ENCODE measurements at regions not wholly inside any gene's neighbourhood (a gene's known extent, or its start where the extent isn't known, plus 50 kb on each side); places are given as distances from the start of the nearest gene placed in this dataset.
"Not testable (repeated sequence)": the region's sequence is repeated elsewhere in the genome, so short reads cannot be mapped to it uniquely, and the experiment has no call there.

- DNase-seq (ENCODE audit: low read depth in 2 of 2) = no peak
Observed at GRCh38 chr18:995629-996028, 91.0 kb downstream of the ADCYAP1 start.

DNA sequence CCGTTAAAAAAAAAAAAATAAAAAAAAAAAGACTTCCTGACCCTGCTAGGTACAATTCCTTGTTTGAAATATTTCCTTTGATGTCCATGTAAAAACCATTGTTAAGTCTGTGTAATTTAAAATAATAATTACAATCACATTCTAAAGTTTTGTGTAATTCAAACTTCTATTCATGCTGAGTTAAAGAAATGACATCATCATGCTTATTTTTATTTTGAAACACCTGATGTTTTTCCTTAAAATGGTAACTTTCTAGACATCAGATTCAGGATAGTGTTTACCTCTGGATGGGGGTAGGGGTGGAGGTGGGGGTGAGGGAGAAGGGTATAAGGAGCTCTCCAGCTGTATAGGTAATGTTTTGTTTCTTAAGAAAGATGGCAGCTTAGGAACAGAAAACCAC lies 92.8 kb downstream of the ADCYAP1 start:
- DNase-seq (ENCODE audit: low read depth in 2 of 2) = no peak

- no peak for DNase-seq (ENCODE audit: low read depth in 2 of 2)
Observed at GRCh38 chr18:998936-999335, 94.3 kb downstream of the ADCYAP1 start.

DNA sequence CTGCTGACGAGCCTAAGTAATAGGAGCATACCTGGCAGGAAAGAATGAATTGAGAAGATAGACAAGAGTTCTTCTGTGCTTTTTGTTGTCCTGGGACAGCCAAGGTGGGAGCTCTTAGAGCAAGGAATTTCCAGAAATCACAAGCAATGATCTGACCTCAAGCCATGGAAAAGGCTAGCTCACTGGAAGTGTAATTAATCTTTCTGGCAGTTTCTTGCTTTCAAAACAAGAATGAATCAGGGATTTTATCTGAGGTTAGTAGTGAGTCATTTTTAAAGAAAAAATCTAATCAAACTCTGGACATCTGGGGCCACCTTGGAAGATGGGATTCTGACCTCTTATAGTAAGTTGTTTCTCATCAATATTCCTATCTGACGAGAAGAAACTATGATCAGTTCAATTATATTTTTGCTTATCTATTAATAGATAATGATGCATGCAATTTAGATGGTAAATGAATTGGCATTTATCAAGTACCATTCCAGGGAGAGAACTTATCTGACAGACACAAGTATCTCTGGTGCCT lies 98.0 kb downstream of the ADCYAP1 start:
- no peak for DNase-seq (ENCODE audit: low read depth in 2 of 2)

GRCh38 chr18:1003499-1003898 lies 98.8 kb downstream of the ADCYAP1 start:
- DNase-seq (ENCODE audit: low read depth in 2 of 2) = no peak

GRCh38 chr18:1006304-1006703 lies 101.6 kb downstream of the ADCYAP1 start:
- no peak for DNase-seq (ENCODE audit: low read depth in 2 of 2)

DNA sequence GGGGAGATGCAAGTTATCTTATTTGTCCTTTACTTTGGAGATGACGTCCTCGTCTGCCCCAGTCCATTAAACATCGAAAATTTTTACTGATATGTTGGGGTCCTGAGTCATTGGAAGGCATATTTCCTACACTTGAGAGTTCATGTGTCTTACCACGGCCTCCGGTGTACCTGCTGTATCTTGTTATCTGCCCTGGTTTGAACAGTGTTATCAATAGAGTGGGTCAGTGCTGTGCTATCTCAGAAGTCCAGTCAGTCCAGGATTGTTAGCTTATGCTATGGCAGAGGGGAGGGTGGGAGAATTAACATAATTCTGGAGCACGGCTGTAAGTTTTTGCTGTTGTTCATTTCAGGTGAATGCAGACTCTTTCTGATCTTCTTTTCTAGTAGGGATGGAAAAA lies 102.3 kb downstream of the ADCYAP1 start:
- DNase-seq (ENCODE audit: low read depth in 2 of 2) = no peak

- DNase-seq (ENCODE audit: low read depth in 2 of 2) = no peak
Observed at GRCh38 chr18:1011349-1011748, 106.7 kb downstream of the ADCYAP1 start.

DNA sequence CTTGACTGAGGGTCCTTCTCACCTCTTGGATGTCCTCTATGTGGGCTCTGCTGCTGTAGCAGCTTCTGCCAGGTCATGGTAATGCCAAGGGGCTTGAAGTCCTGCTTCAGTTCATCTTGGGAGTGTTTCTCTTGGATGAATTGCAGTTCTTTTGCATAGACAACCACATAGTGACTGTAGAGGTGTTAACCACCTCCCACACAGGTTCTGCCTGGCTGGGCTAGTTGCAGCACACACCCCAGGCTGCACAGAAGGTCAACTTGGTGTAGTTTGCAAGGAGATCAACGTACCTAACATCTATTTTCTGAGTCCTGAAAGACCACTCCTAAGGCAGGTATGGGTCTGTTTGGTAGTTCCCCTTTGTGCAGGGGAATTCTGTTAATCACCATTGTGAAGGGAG lies 108.1 kb downstream of the ADCYAP1 start:
- no peak for DNase-seq (ENCODE audit: low read depth in 2 of 2)

GRCh38 chr18:1013951-1014350 lies 109.3 kb downstream of the ADCYAP1 start:
- DNase-seq (ENCODE audit: low read depth in 2 of 2) = no peak

- no peak for DNase-seq (ENCODE audit: low read depth in 2 of 2)
Observed at GRCh38 chr18:1014509-1014908, 109.8 kb downstream of the ADCYAP1 start.

DNA sequence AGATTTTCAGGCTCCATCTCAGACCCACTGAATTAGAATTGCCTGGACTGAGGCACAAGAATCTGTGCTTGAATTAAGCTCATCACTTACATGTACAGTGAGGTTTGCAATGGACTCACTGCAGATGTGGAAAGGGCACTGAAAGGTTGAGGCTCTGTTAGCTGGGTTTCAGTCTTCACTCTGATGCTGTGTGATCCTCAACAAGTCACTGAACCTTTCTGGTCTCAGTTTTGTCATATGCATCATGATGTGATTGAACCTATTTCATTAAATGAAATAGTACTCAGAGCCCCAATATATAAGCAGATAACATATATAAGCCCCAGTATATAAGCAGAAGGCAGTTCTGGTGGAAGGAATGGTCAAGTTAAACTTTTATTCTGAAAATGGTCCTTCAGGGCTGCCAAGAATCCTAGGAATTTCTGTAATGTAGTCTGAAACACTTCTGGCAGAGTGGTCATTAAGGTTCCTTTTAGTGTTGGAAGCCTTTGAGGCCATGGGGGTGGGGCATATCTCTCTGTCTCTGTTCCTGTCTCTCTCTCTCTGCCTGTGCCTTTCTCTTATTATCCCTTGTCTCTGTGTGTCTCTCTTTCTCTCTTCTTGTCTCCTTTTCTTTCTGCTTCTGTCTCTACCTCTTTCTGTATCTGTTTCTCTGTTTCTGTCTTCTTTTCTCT lies 110.4 kb downstream of the ADCYAP1 start:
- DNase-seq (ENCODE audit: low read depth in 2 of 2) = no peak

DNA sequence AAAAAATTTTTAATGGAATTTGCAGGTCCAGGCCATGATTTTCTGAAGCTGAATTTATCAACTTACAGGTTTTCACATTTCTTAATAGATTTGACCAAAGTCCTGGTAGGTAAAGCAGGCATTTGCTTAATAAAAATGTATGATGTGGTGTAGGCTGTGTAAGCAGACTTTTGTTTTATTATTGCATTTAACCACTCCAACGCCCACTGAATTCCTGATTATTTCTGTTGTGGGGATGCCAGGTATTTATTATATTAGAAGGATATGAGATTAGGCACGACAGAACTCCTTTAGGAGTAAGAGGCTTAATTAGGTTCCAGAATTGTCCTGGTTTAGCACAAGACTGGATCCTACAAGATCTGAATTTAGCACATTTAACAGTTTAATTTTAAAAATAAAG lies 111.1 kb downstream of the ADCYAP1 start:
- DNase-seq (ENCODE audit: low read depth in 2 of 2) = no peak

- DNase-seq (ENCODE audit: low read depth in 2 of 2) = no peak
Observed at GRCh38 chr18:1017227-1018058, 112.8 kb downstream of the ADCYAP1 start.

GRCh38 chr18:1018181-1018681 lies 113.6 kb downstream of the ADCYAP1 start:
- DNase-seq (ENCODE audit: low read depth in 2 of 2) = no peak

DNA sequence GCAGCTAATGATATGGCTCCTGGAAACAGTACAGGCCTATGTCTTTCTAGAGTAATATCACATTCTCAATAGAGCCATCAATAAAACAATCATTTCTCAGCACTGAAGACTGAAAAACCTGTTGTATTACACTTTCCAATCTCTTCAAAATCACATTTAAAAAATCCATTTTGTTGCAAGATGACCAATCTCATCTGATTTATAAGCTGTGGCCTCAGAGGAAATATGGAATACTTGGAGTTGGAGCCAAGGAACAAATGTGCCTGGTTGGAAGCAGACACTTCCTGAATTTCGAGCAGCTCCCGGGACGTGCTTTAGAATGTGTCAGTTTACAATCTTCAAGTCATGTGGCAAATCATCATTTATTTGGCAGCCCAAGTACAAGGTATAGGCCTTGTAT lies 114.5 kb downstream of the ADCYAP1 start:
- no peak for DNase-seq (ENCODE audit: low read depth in 2 of 2)

- no peak for DNase-seq (ENCODE audit: low read depth in 2 of 2)
Observed at GRCh38 chr18:1020731-1021344, 116.2 kb downstream of the ADCYAP1 start.

DNA sequence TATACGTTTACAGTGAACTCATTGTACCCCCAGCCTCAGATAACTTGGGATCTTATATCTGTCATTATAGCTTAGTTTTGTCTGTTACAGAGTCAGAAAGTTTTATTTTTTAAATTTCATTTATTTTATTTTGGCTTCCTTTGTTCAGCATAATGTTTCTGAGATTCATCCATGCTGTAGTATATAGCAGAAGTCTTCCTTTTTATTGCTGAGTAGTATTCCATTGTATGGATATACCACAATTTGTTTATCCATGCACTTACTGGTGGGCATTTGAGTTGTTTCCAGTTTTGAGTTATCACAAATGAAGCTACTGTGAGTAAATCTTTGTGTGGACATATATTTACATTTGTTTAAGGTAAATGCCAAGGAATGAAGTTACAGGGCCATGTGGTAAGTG lies 122.3 kb downstream of the ADCYAP1 start:
- DNase-seq (ENCODE audit: low read depth in 2 of 2) = no peak

- not testable (repeated sequence) for DNase-seq (ENCODE audit: low read depth in 2 of 2)
Observed at GRCh38 chr18:1033092-1033491, 128.4 kb downstream of the ADCYAP1 start.

GRCh38 chr18:1034971-1035370 lies 130.3 kb downstream of the ADCYAP1 start:
- no peak for DNase-seq (ENCODE audit: low read depth in 2 of 2)

DNA sequence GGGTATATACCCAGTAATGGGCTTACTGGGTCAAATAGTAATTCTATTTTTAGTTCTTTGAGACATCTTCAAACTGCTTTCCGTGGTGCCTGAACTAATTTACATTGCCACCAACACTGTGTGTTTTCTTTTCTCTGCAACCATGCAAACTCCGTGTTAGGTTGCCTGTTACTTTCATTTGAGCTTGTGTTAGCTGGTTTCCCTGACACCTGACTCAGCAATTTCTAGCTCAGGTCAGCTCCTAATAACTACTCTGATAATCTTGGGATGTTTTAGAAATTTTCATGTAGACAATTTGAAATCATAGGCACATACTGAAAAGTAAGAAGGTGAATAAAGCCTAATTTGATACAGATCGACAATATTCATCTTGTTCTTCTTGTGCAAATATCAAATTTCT lies 132.3 kb downstream of the ADCYAP1 start:
- DNase-seq (ENCODE audit: low read depth in 2 of 2) = no peak

DNA sequence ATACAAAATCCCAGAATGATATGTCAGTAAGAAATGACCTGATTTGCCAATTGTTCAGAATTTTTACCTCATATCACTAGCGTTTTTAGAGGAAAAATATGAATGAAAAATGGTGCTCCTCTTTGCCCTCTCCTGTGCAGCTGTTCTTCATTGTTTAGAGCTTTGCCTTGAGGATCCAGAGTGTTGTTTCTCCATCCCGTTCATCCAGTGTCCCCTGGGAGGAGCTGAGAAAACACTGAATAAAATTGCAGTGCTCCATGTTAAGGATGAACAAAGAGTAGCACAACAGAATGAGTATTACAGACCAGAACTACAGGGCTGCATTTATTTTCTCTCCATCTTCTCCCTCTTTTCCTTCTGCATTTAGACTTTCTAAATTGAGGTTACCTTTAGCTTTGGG lies 133.1 kb downstream of the ADCYAP1 start:
- DNase-seq (ENCODE audit: low read depth in 2 of 2) = no peak

DNA sequence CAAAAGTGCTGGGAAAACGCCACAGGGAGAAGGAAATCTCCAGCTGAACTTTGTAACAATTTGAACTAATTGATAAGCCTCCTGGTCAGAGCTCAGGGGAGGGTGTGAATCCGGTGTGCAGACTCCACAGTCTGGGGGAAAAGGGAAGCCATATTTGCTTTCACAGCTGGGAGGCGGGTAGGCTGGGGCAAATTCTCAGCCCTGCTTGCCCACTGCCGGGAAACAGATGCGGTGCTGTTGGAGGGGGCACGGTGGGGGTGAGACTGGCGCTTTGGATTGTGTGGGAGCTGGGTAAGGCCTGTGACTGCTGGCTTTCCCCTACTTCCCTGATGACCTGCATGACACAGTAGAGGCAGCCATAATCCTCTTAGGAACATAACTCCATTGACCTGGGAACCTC lies 134.8 kb downstream of the ADCYAP1 start:
- no peak for DNase-seq (ENCODE audit: low read depth in 2 of 2)

All from stimulated activated CD8-positive, alpha-beta memory T cell treated with anti-CD3 and anti-CD28 coated beads, Interleukin-7, amount 100 ng/mL, for 1 hour (primary cell).